ENCODE measurements at regions not wholly inside any gene's neighbourhood (a gene's known extent, or its start where the extent isn't known, plus 50 kb on each side); places are given as distances from the start of the nearest gene placed in this dataset.

GRCh38 chr1:110785612-110786011, 87.3 kb upstream of the CD53 start:
- Mint-ChIP-seq H3K9me3 (peaks cover 10 to 20% (median 11%) of the 10 kb centered on the region in 5 donors), H3K27ac (peak overlapping the region in 6 of 8 donors; percentile 7 to 84 (median 56)), H3K27me3 (no peaks in the 10 kb centered on the region), H3K4me1 (peaks cover 71 to 76% (median 73%) of the 10 kb centered on the region in 3 donors), H3K36me3 (peaks cover 2 to 20% (median 3%) of the 10 kb centered on the region in 3 donors), H3K4me3 (peak overlapping the region in 5 of 7 donors; percentile 13 to 76 (median 36))
- Histone ChIP-seq H3K27me3 (ENCODE audit: insufficient read depth, low read length, poor library complexity, severe bottlenecking) (no peaks in the 10 kb centered on the region), H3K27ac (ENCODE audit: low read depth, low read length) (no peak overlapping the region), H3K9me3 (ENCODE audit: low read length) (peaks cover 13% of the 10 kb centered on the region), H3K36me3 (ENCODE audit: insufficient read depth, low read length) (no peaks in the 10 kb centered on the region), H3K4me3 (ENCODE audit: low read length) (no peak overlapping the region), H3K4me1 (ENCODE audit: insufficient read depth, low read length) (peaks cover 69% of the 10 kb centered on the region)
- CTCF ChIA-PET, result interaction anchor here (0.7 to 11.2 kb wide), 6 partner anchors 14 to 230 kb away, joined by 3 to 126 read pairs (median 10); no protein-coding TSS in a partner anchor
- POLR2A ChIA-PET, result no interaction called here
- DNase-seq, result no peak

GRCh38 chr1:110785055-110785454, 87.9 kb upstream of the CD53 start:
- Histone ChIP-seq H3K4me3 (ENCODE audit: low read length) (no peak overlapping the region), H3K36me3 (ENCODE audit: insufficient read depth, low read length) (no peaks in the 10 kb centered on the region), H3K4me1 (ENCODE audit: insufficient read depth, low read length) (peaks cover 71% of the 10 kb centered on the region), H3K27ac (ENCODE audit: low read depth, low read length) (no peak overlapping the region), H3K9me3 (ENCODE audit: low read length) (peaks cover 13% of the 10 kb centered on the region), H3K27me3 (ENCODE audit: insufficient read depth, low read length, poor library complexity, severe bottlenecking) (no peaks in the 10 kb centered on the region)
- peak overlapping the region in 5 of 7 donors; percentile 5 to 56 (median 40) for H3K4me3 Mint-ChIP-seq
- peaks cover 72 to 78% (median 75%) of the 10 kb centered on the region in 3 donors for H3K4me1 Mint-ChIP-seq
- no peaks in the 10 kb centered on the region for H3K27me3 Mint-ChIP-seq
- ChIA-PET POLR2A (interaction anchor here (1.0 kb wide), 1 partner anchor 179 kb away, joined by 3 read pairs; no protein-coding TSS in a partner anchor), CTCF (interaction anchor here (0.7 to 11.2 kb wide), 11 partner anchors 10 to 230 kb away, joined by 3 to 126 read pairs (median 9); partner anchors contain the start of gene LRIF1)
- H3K27ac Mint-ChIP-seq, result peak overlapping the region in 5 of 8 donors; percentile 47 to 84 (median 65)
- H3K36me3 Mint-ChIP-seq, result peaks cover 2 to 16% (median 3%) of the 10 kb centered on the region in 3 donors
- no peak for DNase-seq
- H3K9me3 Mint-ChIP-seq, result peaks cover 10 to 18% (median 11%) of the 10 kb centered on the region in 5 donors

GRCh38 chr1:110783292-110783918, 89.5 kb upstream of the CD53 start:
- CTCF ChIA-PET, result interaction anchor here (0.5 to 11.2 kb wide), 19 partner anchors 12 to 1263 kb away, joined by 3 to 126 read pairs (median 4); partner anchors contain the start of gene CD53
- peak; percentile 26 to 72 (median 68) for DNase-seq
- Mint-ChIP-seq H3K27ac (peak overlapping the region in 2 of 8 donors; percentile 20 to 77), H3K27me3 (no peaks in the 10 kb centered on the region), H3K36me3 (no peaks in the 10 kb centered on the region), H3K4me1 (peaks cover 62 to 67% (median 64%) of the 10 kb centered on the region in 3 donors), H3K9me3 (peaks cover 0 to 5% (median 2%) of the 10 kb centered on the region in 5 donors), H3K4me3 (peak overlapping the region in 1 of 7 donors; percentile 1)
- POLR2A ChIA-PET, result interaction anchor here (0.9 to 1.7 kb wide), 3 partner anchors 147 to 181 kb away, joined by 3 to 6 read pairs (median 4); no protein-coding TSS in a partner anchor
- Histone ChIP-seq H3K27ac (ENCODE audit: low read depth, low read length) (no peak overlapping the region), H3K4me3 (ENCODE audit: low read length) (no peak overlapping the region), H3K9me3 (ENCODE audit: low read length) (peaks cover 2% of the 10 kb centered on the region), H3K27me3 (ENCODE audit: insufficient read depth, low read length, poor library complexity, severe bottlenecking) (no peaks in the 10 kb centered on the region), H3K36me3 (ENCODE audit: insufficient read depth, low read length) (no peaks in the 10 kb centered on the region), H3K4me1 (ENCODE audit: insufficient read depth, low read length) (peaks cover 65% of the 10 kb centered on the region)

- Histone ChIP-seq H3K27ac (ENCODE audit: low read depth, low read length) (no peak overlapping the region), H3K27me3 (ENCODE audit: insufficient read depth, low read length, poor library complexity, severe bottlenecking) (no peaks in the 10 kb centered on the region)
Observed at GRCh38 chr1:110781525-110781924, 91.4 kb upstream of the CD53 start.

GRCh38 chr1:110780600-110781484, 92.1 kb upstream of the CD53 start:
- Histone ChIP-seq H3K27ac (ENCODE audit: low read depth, low read length) (no peak overlapping the region), H3K9me3 (ENCODE audit: low read length) (no peaks in the 10 kb centered on the region), H3K4me3 (ENCODE audit: low read length) (no peak overlapping the region), H3K4me1 (ENCODE audit: insufficient read depth, low read length) (peaks cover 39% of the 10 kb centered on the region), H3K27me3 (ENCODE audit: insufficient read depth, low read length, poor library complexity, severe bottlenecking) (no peaks in the 10 kb centered on the region), H3K36me3 (ENCODE audit: insufficient read depth, low read length) (no peaks in the 10 kb centered on the region)
- Mint-ChIP-seq H3K36me3 (no peaks in the 10 kb centered on the region), H3K27me3 (peaks cover 4% of the 10 kb centered on the region in 2 donors), H3K27ac (peak overlapping the region in 3 of 8 donors; percentile 17 to 45 (median 32)), H3K9me3 (no peaks in the 10 kb centered on the region), H3K4me3 (peak overlapping the region in 4 of 7 donors; percentile 12 to 38 (median 22)), H3K4me1 (peaks cover 36 to 41% (median 39%) of the 10 kb centered on the region in 3 donors)
- POLR2A ChIA-PET, result interaction anchor here (0.9 to 1.6 kb wide), 2 partner anchors 161 to 183 kb away, joined by 3 to 6 read pairs; partner anchors contain the start of gene LRIF1
- CTCF ChIA-PET, result interaction anchor here (0.6 to 11.2 kb wide), 30 partner anchors 8 to 572 kb away, joined by 3 to 126 read pairs (median 3); partner anchors contain the start of genes KCNA2 and KCNA3
- peak; percentile 44 to 81 (median 72) for DNase-seq

More at GRCh38 chr1:110781525-110781924, 91.4 kb upstream of the CD53 start:
- POLR2A ChIA-PET, result interaction anchor here (1.6 kb wide), 1 partner anchor 162 kb away, joined by 6 read pairs; no protein-coding TSS in a partner anchor
- peaks cover 46% of the 10 kb centered on the region for H3K4me1 ChIP-seq (ENCODE audit: insufficient read depth, low read length)
- CTCF ChIA-PET, result interaction anchor here (0.5 to 11.2 kb wide), 30 partner anchors 9 to 573 kb away, joined by 3 to 126 read pairs (median 4); partner anchors contain the start of gene KCNA2
- H3K27ac Mint-ChIP-seq, result no peak overlapping the region
- peaks cover 43 to 48% (median 46%) of the 10 kb centered on the region in 3 donors for H3K4me1 Mint-ChIP-seq
- no peaks in the 10 kb centered on the region for H3K36me3 ChIP-seq (ENCODE audit: insufficient read depth, low read length)
- DNase-seq, result no peak
- H3K36me3 Mint-ChIP-seq, result no peaks in the 10 kb centered on the region
- no peak overlapping the region for H3K4me3 Mint-ChIP-seq
- H3K9me3 ChIP-seq (ENCODE audit: low read length), result no peaks in the 10 kb centered on the region
- no peaks in the 10 kb centered on the region for H3K27me3 Mint-ChIP-seq
- no peaks in the 10 kb centered on the region for H3K9me3 Mint-ChIP-seq
- H3K4me3 ChIP-seq (ENCODE audit: low read length), result no peak overlapping the region

- POLR2A ChIA-PET, result no interaction called here
- DNase-seq, result no peak
- no peaks in the 10 kb centered on the region for H3K9me3 Mint-ChIP-seq
- H3K36me3 ChIP-seq (ENCODE audit: insufficient read depth, low read length), result no peaks in the 10 kb centered on the region
- H3K4me1 Mint-ChIP-seq, result peaks cover 24 to 29% (median 27%) of the 10 kb centered on the region in 3 donors
- peaks cover 4% of the 10 kb centered on the region in 2 donors for H3K27me3 Mint-ChIP-seq
- no peak overlapping the region for H3K27ac Mint-ChIP-seq
- H3K27ac ChIP-seq (ENCODE audit: low read depth, low read length), result no peak overlapping the region
- CTCF ChIA-PET, result interaction anchor here (0.6 to 11.2 kb wide), 9 partner anchors 8 to 225 kb away, joined by 3 to 126 read pairs (median 6); partner anchors contain the start of gene KCNA2
- H3K4me3 Mint-ChIP-seq, result no peak overlapping the region
- no peaks in the 10 kb centered on the region for H3K36me3 Mint-ChIP-seq
- no peaks in the 10 kb centered on the region for H3K27me3 ChIP-seq (ENCODE audit: insufficient read depth, low read length, poor library complexity, severe bottlenecking)
- H3K4me3 ChIP-seq (ENCODE audit: low read length), result no peak overlapping the region
- H3K4me1 ChIP-seq (ENCODE audit: insufficient read depth, low read length), result peaks cover 27% of the 10 kb centered on the region
- no peaks in the 10 kb centered on the region for H3K9me3 ChIP-seq (ENCODE audit: low read length)
Observed at GRCh38 chr1:110779636-110780035, 93.3 kb upstream of the CD53 start.

- no peak overlapping the region for H3K4me3 ChIP-seq (ENCODE audit: low read length)
- Mint-ChIP-seq H3K27me3 (peaks cover 4% of the 10 kb centered on the region in 2 donors), H3K27ac (peak overlapping the region in 1 of 8 donors; percentile 21), H3K4me3 (no peak overlapping the region), H3K4me1 (peaks cover 18 to 21% (median 19%) of the 10 kb centered on the region in 3 donors), H3K9me3 (no peaks in the 10 kb centered on the region), H3K36me3 (no peaks in the 10 kb centered on the region)
- DNase-seq, result no peak
- H3K27ac ChIP-seq (ENCODE audit: low read depth, low read length), result no peak overlapping the region
- H3K4me1 ChIP-seq (ENCODE audit: insufficient read depth, low read length), result peaks cover 19% of the 10 kb centered on the region
- POLR2A ChIA-PET, result no interaction called here
- no peaks in the 10 kb centered on the region for H3K27me3 ChIP-seq (ENCODE audit: insufficient read depth, low read length, poor library complexity, severe bottlenecking)
- no peaks in the 10 kb centered on the region for H3K36me3 ChIP-seq (ENCODE audit: insufficient read depth, low read length)
- H3K9me3 ChIP-seq (ENCODE audit: low read length), result no peaks in the 10 kb centered on the region
- CTCF ChIA-PET, result interaction anchor here (1.4 to 11.2 kb wide), 3 partner anchors 9 to 159 kb away, joined by 4 to 126 read pairs (median 61); no protein-coding TSS in a partner anchor
Observed at GRCh38 chr1:110778821-110779220, 94.1 kb upstream of the CD53 start.
